Epithelial cell of esophagus (primary cell): ENCODE measurements at regions not wholly inside any gene's neighbourhood (a gene's known extent, or its start where the extent isn't known, plus 50 kb on each side); places are given as distances from the start of the nearest gene placed in this dataset.

Experiments used
- DNase-seq: peaks from one replicate; pipeline ENCODE4 v3.0.0; 2010; ENCODE audit warnings: low read depth
- H3K4me3 ChIP-seq: 2 replicates; pipeline ENCODE4 v1.5.1; 2011; ENCODE audit warnings: mild to moderate bottlenecking, low read length, control low read depth
- TF ChIP-seq, protein P1 (sequence below): IDR thresholded peaks from 2 replicates; pipeline ENCODE4 v1.5.1; 2011; ENCODE audit warnings: low read depth, mild to moderate bottlenecking, low read length, control low read depth, inconsistent platforms; ENCODE audit not compliant: insufficient read depth; ENCODE audit errors: missing control alignments

DNA sequence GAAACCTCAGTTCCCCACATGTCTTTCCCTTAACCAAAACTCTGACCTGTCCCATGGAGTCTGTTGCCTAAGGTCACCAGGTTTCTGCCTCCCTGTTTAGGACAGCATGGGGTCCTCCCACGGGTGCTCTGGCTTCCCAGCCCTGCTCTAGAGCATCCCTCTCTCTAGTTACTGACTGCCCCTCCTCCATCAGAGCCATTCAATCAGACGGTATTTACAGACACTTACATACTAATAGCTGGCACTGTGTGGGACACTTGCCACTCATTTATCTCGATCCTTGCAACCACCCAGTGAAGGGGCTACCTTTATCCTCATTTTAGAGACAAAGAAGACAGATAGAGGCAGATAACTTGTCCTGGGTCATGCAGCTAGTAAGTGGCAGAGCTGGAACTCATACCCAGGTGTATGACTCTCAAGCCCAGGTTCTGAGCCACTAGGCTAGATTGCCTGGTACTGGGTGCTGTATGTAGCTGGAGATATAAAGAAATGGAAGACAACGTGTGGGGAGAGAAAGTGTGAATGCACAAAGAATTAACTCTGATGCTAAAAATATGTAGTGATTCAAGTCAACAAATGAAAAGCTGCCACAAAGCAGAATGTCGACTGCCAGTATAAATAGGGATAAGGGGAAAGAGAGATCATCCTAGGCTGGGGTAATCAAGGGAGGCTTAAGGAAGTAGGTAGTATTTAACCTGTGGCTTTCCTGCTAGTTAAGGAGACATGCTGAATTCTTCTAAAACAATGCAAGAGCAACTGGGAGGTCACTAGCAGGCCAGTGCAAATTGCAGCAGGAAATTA, 52.5 kb upstream of the PDE8B start:
- TF ChIP-seq, protein P1, sequence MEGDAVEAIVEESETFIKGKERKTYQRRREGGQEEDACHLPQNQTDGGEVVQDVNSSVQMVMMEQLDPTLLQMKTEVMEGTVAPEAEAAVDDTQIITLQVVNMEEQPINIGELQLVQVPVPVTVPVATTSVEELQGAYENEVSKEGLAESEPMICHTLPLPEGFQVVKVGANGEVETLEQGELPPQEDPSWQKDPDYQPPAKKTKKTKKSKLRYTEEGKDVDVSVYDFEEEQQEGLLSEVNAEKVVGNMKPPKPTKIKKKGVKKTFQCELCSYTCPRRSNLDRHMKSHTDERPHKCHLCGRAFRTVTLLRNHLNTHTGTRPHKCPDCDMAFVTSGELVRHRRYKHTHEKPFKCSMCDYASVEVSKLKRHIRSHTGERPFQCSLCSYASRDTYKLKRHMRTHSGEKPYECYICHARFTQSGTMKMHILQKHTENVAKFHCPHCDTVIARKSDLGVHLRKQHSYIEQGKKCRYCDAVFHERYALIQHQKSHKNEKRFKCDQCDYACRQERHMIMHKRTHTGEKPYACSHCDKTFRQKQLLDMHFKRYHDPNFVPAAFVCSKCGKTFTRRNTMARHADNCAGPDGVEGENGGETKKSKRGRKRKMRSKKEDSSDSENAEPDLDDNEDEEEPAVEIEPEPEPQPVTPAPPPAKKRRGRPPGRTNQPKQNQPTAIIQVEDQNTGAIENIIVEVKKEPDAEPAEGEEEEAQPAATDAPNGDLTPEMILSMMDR = no peak
- H3K4me3 ChIP-seq = no peak overlapping the region
- DNase-seq = no peak

DNA sequence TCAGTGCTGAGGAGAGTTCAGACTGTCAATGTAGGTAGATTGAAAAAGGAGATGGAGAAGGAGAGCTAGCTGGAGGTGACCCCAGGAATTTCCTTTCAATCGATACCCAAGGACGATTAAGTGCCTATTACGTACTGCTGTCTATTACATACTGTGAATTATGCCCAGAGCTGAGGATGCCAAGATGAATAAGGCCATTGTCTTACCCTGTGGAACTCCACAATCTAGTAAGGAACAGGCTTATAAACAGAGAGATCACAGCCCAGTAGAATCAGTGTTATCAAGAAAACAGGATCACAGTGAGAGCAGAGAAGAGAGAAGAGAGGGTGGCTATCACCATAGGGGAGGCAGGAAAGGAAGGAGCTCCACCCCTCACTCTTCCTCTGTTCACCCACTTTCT, 54.1 kb upstream of the PDE8B start:
- DNase-seq = no peak
- no peak overlapping the region for H3K4me3 ChIP-seq
- TF ChIP-seq, protein P1 = no peak

DNA sequence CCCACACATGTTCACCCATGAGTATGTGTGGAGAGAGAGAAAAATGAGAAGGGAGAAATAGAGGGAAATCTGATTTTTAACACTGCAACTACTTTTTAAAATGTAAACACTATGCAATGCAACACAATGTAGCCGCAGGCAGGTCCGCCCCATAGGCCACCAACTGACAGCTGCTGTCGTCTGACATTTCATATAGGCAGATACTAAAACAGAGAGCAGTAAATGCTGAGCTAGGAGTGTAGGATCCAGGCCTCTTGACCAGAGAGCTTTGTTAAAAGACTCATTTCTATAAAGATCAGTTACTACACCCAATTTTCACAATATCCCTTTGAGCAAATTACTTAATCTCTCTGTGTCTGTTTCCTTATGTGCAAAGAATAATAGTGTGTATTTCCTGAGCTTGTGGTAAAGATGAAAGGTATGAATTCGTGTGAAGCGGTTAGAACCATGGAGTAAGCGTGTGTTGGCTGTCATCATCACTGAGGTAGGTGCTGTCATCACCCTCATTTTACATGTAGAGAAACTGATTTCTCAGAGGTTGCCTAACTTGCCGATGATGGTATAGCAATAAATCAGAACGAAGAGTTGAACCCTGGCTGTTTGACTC, 55.2 kb upstream of the PDE8B start:
- no peak overlapping the region for H3K4me3 ChIP-seq
- TF ChIP-seq, protein P1 = no peak
- DNase-seq = no peak

DNA sequence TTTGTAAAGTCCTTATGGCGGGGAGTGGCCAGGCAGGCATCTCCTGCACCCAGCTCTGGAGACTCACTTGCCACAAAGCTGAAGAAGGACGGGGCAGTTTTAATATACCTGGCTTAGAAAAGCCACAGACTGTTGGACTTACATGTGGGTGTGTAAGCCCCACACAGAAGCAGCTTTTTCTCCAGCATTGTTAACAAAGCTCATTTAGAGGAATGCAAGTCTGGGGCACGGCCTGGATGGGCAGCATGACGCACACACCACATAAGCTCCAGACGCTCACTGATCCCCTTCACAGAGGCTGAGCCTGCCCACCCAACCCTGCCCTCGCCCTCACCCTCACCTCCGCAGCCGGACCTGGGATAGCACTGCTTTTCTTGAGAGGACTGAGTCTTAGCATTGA, 58.0 kb upstream of the PDE8B start:
- TF ChIP-seq, protein P1 = no peak

DNA sequence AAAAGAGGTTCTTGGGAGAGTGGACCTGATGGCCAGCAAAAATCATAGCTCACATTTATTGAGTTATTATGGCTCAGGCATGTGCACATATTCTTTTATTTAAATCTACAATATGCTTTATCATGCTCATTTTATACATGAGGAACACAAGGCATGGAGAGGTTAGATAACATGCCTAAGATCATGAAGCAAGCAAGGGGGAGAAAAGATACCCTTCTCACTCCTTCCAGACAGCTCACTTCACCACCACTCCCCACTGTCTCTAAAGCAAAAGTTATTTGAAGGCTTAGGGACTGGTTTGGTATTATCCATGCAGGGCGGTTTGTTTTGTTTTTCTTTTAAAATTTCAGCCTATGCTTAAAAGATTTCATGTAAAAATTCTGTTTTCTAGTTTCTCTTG, 59.0 kb upstream of the PDE8B start:
- TF ChIP-seq, protein P1 = no peak
- H3K4me3 ChIP-seq = no peak overlapping the region
- DNase-seq = no peak

More for the DNA sequence above, 58.0 kb upstream of the PDE8B start:
- no peak overlapping the region for H3K4me3 ChIP-seq
- no peak for DNase-seq

DNA sequence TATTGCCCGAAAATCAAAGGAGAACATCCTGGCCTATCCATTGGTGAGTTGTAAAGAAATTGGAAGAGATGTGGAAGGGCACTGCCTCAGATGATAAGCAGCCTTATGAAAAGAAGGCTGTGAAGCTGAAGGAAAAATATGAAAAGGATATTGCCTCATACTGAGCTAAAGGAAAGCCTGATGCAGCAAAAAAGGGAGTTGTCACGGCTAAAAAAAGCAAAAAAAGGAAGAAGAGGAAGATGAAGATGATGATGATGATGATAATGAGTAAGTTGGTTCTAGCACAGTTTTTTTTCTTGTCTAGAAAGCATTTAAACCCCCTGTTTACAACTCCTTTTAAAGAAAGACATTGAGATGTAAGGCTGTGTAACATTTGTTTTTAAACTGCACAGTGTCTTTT, 59.8 kb upstream of the ZBED3 start:
- no peak for DNase-seq
- TF ChIP-seq, protein P1 = no peak
- no peak overlapping the region for H3K4me3 ChIP-seq
